K562 (cell line): ENCODE measurements at regions not wholly inside any gene's neighbourhood (a gene's known extent, or its start where the extent isn't known, plus 50 kb on each side); places are given as distances from the start of the nearest gene placed in this dataset.
A peak's percentile ranks its signal among the peaks of the same experiment; 100 is the strongest.

Source experiments
- ATF1 ChIP-seq, 2 experiments: fragments of 450-650 bp in 1 of 2; IDR thresholded peaks; 2 replicates each; pipeline ENCODE4 v1.6.1; 2016; ENCODE audit warnings: missing compliant biosample characterization in 1 of 2, missing genetic modification characterization in 1 of 2
- CBFA2T3 ChIP-seq: fragments of 450-650 bp; IDR thresholded peaks from 2 replicates; pipeline ENCODE4 v1.6.1; 2017
- CREBBP ChIP-seq: IDR thresholded peaks from one replicate; pipeline ENCODE4 v1.6.1; 2012; ENCODE audit warnings: low read depth, mild to moderate bottlenecking, control low read depth, inconsistent platforms, low read length
- CSDE1 ChIP-seq, 2 experiments: fragments of 450-650 bp; IDR thresholded peaks; 2 replicates each; pipeline ENCODE4 v1.6.1; 2016; ENCODE audit warnings: mild to moderate bottlenecking in 1 of 2
- CTBP1 ChIP-seq: fragments of 450-650 bp; IDR thresholded peaks from 2 replicates; pipeline ENCODE4 v1.6.1; 2016; ENCODE audit warnings: borderline replicate concordance
- ESRRA ChIP-seq: fragments of 450-650 bp; IDR thresholded peaks from 2 replicates; pipeline ENCODE4 v1.6.1; 2014; ENCODE audit warnings: low read depth, mild to moderate bottlenecking, moderate library complexity, borderline replicate concordance
- HCFC1 ChIP-seq: IDR thresholded peaks from 2 replicates; pipeline ENCODE4 v1.6.1; 2012; ENCODE audit warnings: low read depth, low read length, improper control_type of control experiment
- IRF9 ChIP-seq: fragments of 450-650 bp; IDR thresholded peaks from 2 replicates; pipeline ENCODE4 v1.6.1; 2016; ENCODE audit warnings: missing biosample characterization, missing genetic modification characterization
- NCOR1 ChIP-seq: fragments of 450-650 bp; IDR thresholded peaks from 2 replicates; pipeline ENCODE4 v1.6.1; 2016; ENCODE audit warnings: mild to moderate bottlenecking, moderate library complexity
- SMAD1 ChIP-seq: fragments of 150-350 bp; IDR thresholded peaks from 2 replicates; pipeline ENCODE4 v1.6.1; 2014; ENCODE audit warnings: low read length, low read depth; ENCODE audit not compliant: partially characterized antibody
- STAG1 ChIP-seq: sonication (generic); formaldehyde crosslinking; IDR thresholded peaks from 2 replicates; pipeline ENCODE4 v1.5.0; 2020; ENCODE audit warnings: missing genetic modification reagents, borderline replicate concordance
- TRIM25 ChIP-seq: fragments of 450-650 bp; IDR thresholded peaks from 2 replicates; pipeline ENCODE4 v1.7.0; 2016; ENCODE audit warnings: borderline replicate concordance
- ZBTB34 ChIP-seq: fragments of 250-450 bp; sonication (Bioruptor Pico); IDR thresholded peaks from 2 replicates; pipeline ENCODE4 v1.8.0; 2021; ENCODE audit warnings: mild to moderate bottlenecking, moderate library complexity
- ZNF184 ChIP-seq: sonication (generic); formaldehyde crosslinking; IDR thresholded peaks from 2 replicates; pipeline ENCODE4 v1.5.0; 2020; ENCODE audit warnings: missing genetic modification reagents
- ZNF407 ChIP-seq: fragments of 450-650 bp; IDR thresholded peaks from 2 replicates; pipeline ENCODE4 v1.6.1; 2016; ENCODE audit warnings: low read depth
- ZNF561 ChIP-seq: fragments of 450-650 bp; formaldehyde crosslinking; conservative IDR thresholded peaks from 2 replicates; pipeline ENCODE4 v1.4.0; 2020; ENCODE audit warnings: mild to moderate bottlenecking, moderate library complexity
- ZNF699 ChIP-seq: fragments of 250-450 bp; sonication (Bioruptor Pico); IDR thresholded peaks from 2 replicates; pipeline ENCODE4 v1.8.0; 2021; ENCODE audit warnings: mild to moderate bottlenecking, moderate library complexity; ENCODE audit not compliant: insufficient replicate concordance

- no peak for TF ChIP-seq HCFC1
- no peak for TF ChIP-seq ZNF407
- TF ChIP-seq CBFA2T3 = peak; percentile 73
- TF ChIP-seq CTBP1 = peak; percentile 17; the same call in 1 of the 2 replicates
- no peak for TF ChIP-seq CREBBP
- TF ChIP-seq ZNF699 (CRISPR knock-in tag) = no peak
- no peak for TF ChIP-seq ESRRA
- no peak for TF ChIP-seq ZNF184
- no peak for TF ChIP-seq TRIM25
- no peak for TF ChIP-seq STAG1 (CRISPR knock-in tag)
- TF ChIP-seq IRF9 (tag) = no peak
- TF ChIP-seq NCOR1 = peak; percentile 49
- no peak for TF ChIP-seq CSDE1 (IDR thresholded peaks at IDR 0.05)
- TF ChIP-seq ZNF561 (CRISPR knock-in tag) = no peak
- TF ChIP-seq SMAD1 = no peak
- no peak for TF ChIP-seq ZBTB34 (CRISPR knock-in tag)
- TF ChIP-seq ATF1 (CRISPR knock-in tag; IDR thresholded peaks at IDR 0.05) = no peak
- no peak for TF ChIP-seq ATF1 (tag; IDR thresholded peaks at IDR 0.05)
These were observed 700.9 kb upstream of the NR2F2 start (continued) for GRCh38 chr15:95629503-95630168.
